Fibroblast of skin of abdomen (primary cell): ENCODE measurements at regions not wholly inside any gene's neighbourhood (a gene's known extent, or its start where the extent isn't known, plus 50 kb on each side); places are given as distances from the start of the nearest gene placed in this dataset.
"Not testable (repeated sequence)": the region's sequence is repeated elsewhere in the genome, so short reads cannot be mapped to it uniquely, and the experiment has no call there.

ENCODE experiments used
- DNase-seq: peaks from one replicate; pipeline ENCODE4 v3.0.0-alpha.2; 2013

DNA sequence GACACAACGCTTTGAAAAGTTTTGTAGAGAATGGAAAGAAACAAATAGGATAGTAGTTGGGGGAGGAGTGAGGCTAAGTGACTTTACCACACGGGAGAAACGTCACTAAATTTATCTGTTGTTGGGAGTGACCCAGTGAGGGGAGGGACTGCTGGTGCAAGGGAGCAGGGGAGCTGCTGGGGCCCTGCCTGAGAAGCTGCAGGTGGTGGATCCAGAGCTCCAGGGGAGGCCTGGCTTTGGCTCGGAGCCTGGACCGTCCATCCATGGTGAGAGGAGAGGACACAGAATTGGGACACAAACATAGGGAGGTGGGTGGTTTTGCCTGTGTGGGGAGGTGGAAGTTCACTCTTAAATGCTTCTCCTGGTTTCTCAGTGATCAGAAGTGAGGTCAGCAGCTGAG is 107.6 kb downstream of the GOSR1 start:
- no peak for DNase-seq

DNA sequence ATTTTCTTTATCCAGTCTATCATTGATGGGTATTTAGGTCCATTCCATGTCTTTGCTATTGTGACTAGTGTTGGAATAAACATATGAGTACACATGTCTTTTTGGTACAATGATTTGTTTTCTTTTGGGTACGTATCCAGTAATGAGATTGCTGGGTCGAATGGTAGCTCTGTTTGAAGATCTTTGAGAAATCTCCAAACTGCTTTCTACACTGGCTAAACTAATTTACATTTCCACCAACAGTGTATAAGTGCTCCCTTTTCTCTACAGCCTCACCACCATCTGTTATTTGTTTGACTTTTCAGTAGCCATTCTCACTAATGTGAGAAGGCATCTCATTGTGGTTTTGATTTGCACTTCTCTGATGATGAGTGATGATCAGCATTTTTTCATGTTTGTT is 103.7 kb downstream of the GOSR1 start:
- DNase-seq, result peak; percentile 82

- no peak for DNase-seq
Measured at GRCh38 chr17:30579610-30580315, 102.6 kb downstream of the GOSR1 start.

DNA sequence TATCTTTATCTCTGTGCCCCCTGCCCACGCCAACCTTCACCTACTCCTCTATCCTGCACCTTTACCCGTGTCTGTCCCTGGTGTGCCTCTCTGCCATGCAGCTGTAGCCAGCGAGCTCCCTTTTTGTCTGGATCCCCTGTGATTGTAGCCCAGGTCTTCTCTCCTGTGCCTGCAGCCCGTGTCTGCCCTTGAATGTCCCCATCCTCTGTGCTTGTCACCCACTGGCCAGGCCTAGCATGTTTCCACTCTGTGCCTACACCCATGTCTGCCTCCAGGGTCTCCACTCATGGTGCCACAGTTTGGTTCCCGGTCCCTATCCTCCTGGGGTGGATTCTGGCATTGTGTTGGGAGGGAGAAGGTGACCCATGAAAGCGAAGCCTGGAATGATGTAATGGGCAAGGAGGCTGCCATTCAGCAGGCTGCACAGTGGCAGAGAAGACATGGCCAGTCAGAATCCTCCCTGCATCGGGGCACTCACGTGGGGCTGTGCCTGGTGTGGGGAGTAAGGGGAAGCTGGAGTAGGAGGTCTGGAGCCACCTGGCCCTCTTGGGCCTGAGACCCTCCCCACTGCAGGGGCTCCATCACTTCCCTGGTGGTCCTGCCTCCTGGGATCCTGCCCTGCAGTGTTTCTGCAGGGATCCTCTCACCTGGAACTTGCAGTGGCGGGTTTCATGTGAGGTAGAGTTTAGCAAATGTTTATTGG is 101.0 kb downstream of the GOSR1 start:
- not testable (repeated sequence) for DNase-seq
